Neuronal stem cell (in vitro differentiated cells): ENCODE measurements at regions not wholly inside any gene's neighbourhood (a gene's known extent, or its start where the extent isn't known, plus 50 kb on each side); places are given as distances from the start of the nearest gene placed in this dataset.

ENCODE experiments used
- DNase-seq: peaks from one replicate; pipeline ENCODE4 v3.0.0-alpha.2; 2013; ENCODE audit warnings: low spot score
- H2AFZ ChIP-seq: one replicate; pipeline ENCODE4 v1.6.1; 2013; ENCODE audit warnings: mild to moderate bottlenecking, low read length, inconsistent platforms
- H2AK5ac ChIP-seq: 2 replicates; pipeline ENCODE4 v1.6.1; 2013; ENCODE audit warnings: low read depth, mild to moderate bottlenecking, inconsistent platforms, low read length, moderate library complexity, mixed read lengths
- H2BK120ac ChIP-seq: 2 replicates; pipeline ENCODE4 v1.6.1; 2013; ENCODE audit warnings: low read depth, mild to moderate bottlenecking, inconsistent platforms, low read length, moderate library complexity, mixed read lengths
- H2BK12ac ChIP-seq: one replicate; pipeline ENCODE4 v1.6.1; 2013; ENCODE audit warnings: low read length, inconsistent platforms
- H2BK15ac ChIP-seq: 2 replicates; pipeline ENCODE4 v1.6.1; 2013; ENCODE audit warnings: mild to moderate bottlenecking, low read length, inconsistent platforms, mixed read lengths
- H2BK5ac ChIP-seq: one replicate; pipeline ENCODE4 v1.6.1; 2013; ENCODE audit warnings: inconsistent platforms, mild to moderate bottlenecking, low read length, moderate library complexity
- H3K14ac ChIP-seq: one replicate; pipeline ENCODE4 v1.6.1; 2013; ENCODE audit warnings: low read length, inconsistent platforms
- H3K18ac ChIP-seq: 2 replicates; pipeline ENCODE4 v1.6.1; 2013; ENCODE audit warnings: low read length, inconsistent platforms
- H3K23ac ChIP-seq: 2 replicates; pipeline ENCODE4 v1.6.1; 2013; ENCODE audit warnings: low read depth, mild to moderate bottlenecking, mixed read lengths, low read length, inconsistent platforms; ENCODE audit not compliant: poor library complexity
- H3K27ac ChIP-seq: replicated peaks from 3 replicates; pipeline ENCODE4 v1.5.1; 2013; ENCODE audit warnings: low read length, inconsistent platforms
- H3K27me3 ChIP-seq, 3 experiments: 2 replicates each; pipeline ENCODE4 v1.6.1; 2013; ENCODE audit warnings: low read length in 3 of 3, mild to moderate bottlenecking in 2 of 3, inconsistent platforms in 1 of 3, low read depth in 1 of 3, mixed read lengths in 1 of 3, moderate library complexity in 1 of 3; ENCODE audit not compliant: control insufficient read depth in 3 of 3, insufficient read depth in 3 of 3
- H3K36me3 ChIP-seq, 2 donors: replicated peaks in 1 of 2; 2 replicates each; pipeline ENCODE4 v1.6.1; 2013; ENCODE audit warnings: low read length in 2 of 2; ENCODE audit not compliant: control insufficient read depth in 2 of 2, insufficient read depth in 2 of 2
- H3K4ac ChIP-seq: 2 replicates; pipeline ENCODE4 v1.6.1; 2013; ENCODE audit warnings: inconsistent platforms, mild to moderate bottlenecking, low read length, moderate library complexity
- H3K4me1 ChIP-seq, 2 donors: 1 replicate in 1 of 2; 2 replicates in 1 of 2; pipeline ENCODE4 v1.6.1; 2013; ENCODE audit warnings: low read length in 2 of 2, low read depth in 1 of 2; ENCODE audit not compliant: control insufficient read depth in 2 of 2, insufficient read depth in 1 of 2
- H3K4me2 ChIP-seq: one replicate; pipeline ENCODE4 v1.6.1; 2013; ENCODE audit warnings: mild to moderate bottlenecking, low read length, inconsistent platforms; ENCODE audit not compliant: insufficient read depth, poor library complexity, severe bottlenecking
- H3K4me3 ChIP-seq, 2 donors: 2 replicates each; pipeline ENCODE4 v1.5.1; 2013; ENCODE audit warnings: low read length in 2 of 2, mild to moderate bottlenecking in 2 of 2, inconsistent platforms in 1 of 2, moderate library complexity in 1 of 2
- H3K79me1 ChIP-seq: one replicate; pipeline ENCODE4 v1.6.1; 2013; ENCODE audit warnings: low read depth, mild to moderate bottlenecking, inconsistent platforms, low read length, moderate library complexity
- H3K9ac ChIP-seq: one replicate; pipeline ENCODE4 v1.6.1; 2013; ENCODE audit warnings: mild to moderate bottlenecking, low read depth, low read length, inconsistent platforms; ENCODE audit not compliant: poor library complexity
- H3K9me3 ChIP-seq, 2 donors: replicated peaks in 1 of 2; 2 replicates each; pipeline versions ENCODE3 to v1.6.1; 2013; ENCODE audit warnings: low read length in 2 of 2, mild to moderate bottlenecking in 2 of 2, inconsistent platforms in 1 of 2, low read depth in 1 of 2, mixed read lengths in 1 of 2, moderate library complexity in 1 of 2; ENCODE audit not compliant: control insufficient read depth in 2 of 2, insufficient read depth in 1 of 2
- H4K8ac ChIP-seq: one replicate; pipeline ENCODE4 v1.6.1; 2013; ENCODE audit warnings: low read depth, mild to moderate bottlenecking, inconsistent platforms, low read length, moderate library complexity
- H4K91ac ChIP-seq: one replicate; pipeline ENCODE4 v1.6.1; 2013; ENCODE audit warnings: low read length, low read depth, mild to moderate bottlenecking, inconsistent platforms; ENCODE audit not compliant: poor library complexity
- WGBS, 2 donors: extraction: QIAGEN DNeasy Blood & Tissue Kit; methylation state at CpG; one replicate each; pipeline ENCODE4 v1.1.7; 2013; ENCODE audit warnings: missing lambda C conversion rate in 2 of 2, mixed read lengths in 1 of 2; ENCODE audit not compliant: insufficient read length in 2 of 2, insufficient replicate concordance in 1 of 2; ENCODE audit errors: extremely low coverage in 2 of 2; 5-methylcytosine and 5-hydroxymethylcytosine counted together

GRCh38 chr9:10706788-10707187 is 94.0 kb upstream of the PTPRD start:
- H2AK5ac ChIP-seq = no peak overlapping the region
- H3K9me3 ChIP-seq = no peaks in the 10 kb centered on the region
- H3K79me1 ChIP-seq = no peaks in the 10 kb centered on the region
- H3K4me2 ChIP-seq = no peak overlapping the region
- H2BK15ac ChIP-seq = no peak overlapping the region
- no peak overlapping the region for H3K4me3 ChIP-seq
- H2BK120ac ChIP-seq = no peak overlapping the region
- DNase-seq = no peak
- H3K23ac ChIP-seq = no peak overlapping the region
- H3K9ac ChIP-seq = no peak overlapping the region
- no peak overlapping the region for H3K4ac ChIP-seq
- no peaks in the 10 kb centered on the region for H3K36me3 ChIP-seq
- H2BK12ac ChIP-seq = no peak overlapping the region
- H2AFZ ChIP-seq = no peak overlapping the region
- H3K14ac ChIP-seq = no peak overlapping the region
- H3K4me1 ChIP-seq = no peaks in the 10 kb centered on the region
- H4K8ac ChIP-seq = no peak overlapping the region
- WGBS, 2 donors = no CpG with 5 or more reads among the region's 3 CpGs
- H2BK5ac ChIP-seq = no peak overlapping the region
- H3K27ac ChIP-seq = no peak overlapping the region
- H3K27me3 ChIP-seq = no peaks in the 10 kb centered on the region
- no peak overlapping the region for H3K18ac ChIP-seq
- H4K91ac ChIP-seq = no peak overlapping the region

GRCh38 chr9:10721301-10721700 is 108.5 kb upstream of the PTPRD start:
- no peak overlapping the region for H2AK5ac ChIP-seq
- no peak overlapping the region for H2BK12ac ChIP-seq
- H2BK5ac ChIP-seq = no peak overlapping the region
- no peaks in the 10 kb centered on the region for H3K4me1 ChIP-seq
- H3K18ac ChIP-seq = no peak overlapping the region
- no peaks in the 10 kb centered on the region for H3K9me3 ChIP-seq
- H2BK120ac ChIP-seq = no peak overlapping the region
- H3K27ac ChIP-seq = no peak overlapping the region
- H3K23ac ChIP-seq = no peak overlapping the region
- no peak for DNase-seq
- H2BK15ac ChIP-seq = no peak overlapping the region
- no peak overlapping the region for H3K4me3 ChIP-seq
- no peak overlapping the region for H3K14ac ChIP-seq
- no peak overlapping the region for H3K4me2 ChIP-seq
- H3K9ac ChIP-seq = no peak overlapping the region
- H3K4ac ChIP-seq = no peak overlapping the region
- H4K91ac ChIP-seq = no peak overlapping the region
- no peaks in the 10 kb centered on the region for H3K36me3 ChIP-seq
- H3K27me3 ChIP-seq = no peaks in the 10 kb centered on the region
- no peak overlapping the region for H2AFZ ChIP-seq
- no peak overlapping the region for H4K8ac ChIP-seq
- H3K79me1 ChIP-seq = no peaks in the 10 kb centered on the region

DNA sequence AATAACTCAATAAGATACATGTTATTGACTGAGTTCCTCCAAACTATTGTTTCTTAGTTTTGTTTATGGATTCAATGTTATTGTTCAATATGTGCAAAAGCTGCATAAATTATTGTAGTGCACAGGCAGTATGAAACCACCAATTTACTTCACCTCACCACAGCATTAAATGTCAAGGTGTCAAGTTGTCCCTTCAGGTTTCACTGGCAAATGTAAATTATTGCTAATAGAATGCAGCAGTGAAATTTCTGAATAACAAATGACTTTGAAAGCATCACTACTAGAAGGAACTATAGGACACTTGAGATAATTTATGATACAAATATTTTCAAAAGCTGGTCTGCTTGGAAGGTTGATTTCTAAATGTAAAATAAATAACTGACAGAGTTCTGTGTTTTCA is 116.4 kb upstream of the PTPRD start:
- Histone ChIP-seq H4K91ac (no peak overlapping the region), H3K4me1 (no peaks in the 10 kb centered on the region), H3K36me3 (no peaks in the 10 kb centered on the region), H2AK5ac (no peak overlapping the region), H4K8ac (no peak overlapping the region), H2BK120ac (no peak overlapping the region), H3K14ac (no peak overlapping the region), H3K4me3 (no peak overlapping the region), H3K18ac (no peak overlapping the region), H3K23ac (no peak overlapping the region), H2AFZ (no peak overlapping the region), H3K9ac (no peak overlapping the region), H3K4me2 (no peak overlapping the region), H3K4ac (no peak overlapping the region), H3K79me1 (no peaks in the 10 kb centered on the region), H2BK12ac (no peak overlapping the region), H3K27ac (no peak overlapping the region), H2BK15ac (no peak overlapping the region), H3K9me3 (no peaks in the 10 kb centered on the region), H2BK5ac (no peak overlapping the region), H3K27me3 (no peaks in the 10 kb centered on the region)
- DNase-seq = no peak

GRCh38 chr9:10744669-10745068 is 131.9 kb upstream of the PTPRD start:
- H3K4ac ChIP-seq = no peak overlapping the region
- no peak overlapping the region for H3K4me3 ChIP-seq
- H3K27me3 ChIP-seq = no peaks in the 10 kb centered on the region
- no peak overlapping the region for H2BK15ac ChIP-seq
- H3K14ac ChIP-seq = no peak overlapping the region
- no peak overlapping the region for H3K18ac ChIP-seq
- no peak overlapping the region for H2AFZ ChIP-seq
- H3K36me3 ChIP-seq = no peaks in the 10 kb centered on the region
- H2BK12ac ChIP-seq = no peak overlapping the region
- WGBS, 2 donors = no CpG with 5 or more reads among the region's 2 CpGs
- H3K79me1 ChIP-seq = no peaks in the 10 kb centered on the region
- no peaks in the 10 kb centered on the region for H3K4me1 ChIP-seq
- no peak overlapping the region for H3K9ac ChIP-seq
- H4K8ac ChIP-seq = no peak overlapping the region
- no peak overlapping the region for H3K23ac ChIP-seq
- no peak overlapping the region for H4K91ac ChIP-seq
- H3K9me3 ChIP-seq = no peaks in the 10 kb centered on the region
- DNase-seq = no peak
- no peak overlapping the region for H2BK5ac ChIP-seq
- no peak overlapping the region for H2AK5ac ChIP-seq
- H2BK120ac ChIP-seq = no peak overlapping the region
- H3K27ac ChIP-seq = no peak overlapping the region
- no peak overlapping the region for H3K4me2 ChIP-seq
